HepG2 (cell line): ENCODE measurements at regions not wholly inside any gene's neighbourhood (a gene's known extent, or its start where the extent isn't known, plus 50 kb on each side); places are given as distances from the start of the nearest gene placed in this dataset.

Experiments
- ATAC-seq: fragments of 200-7000 bp; cut with Tn5 transposase; 3 replicates; pipeline ENCODE4 v1.9.1; 2020; ENCODE audit warnings: mild to moderate bottlenecking, moderate library complexity
- BruUV-seq: library from RNA; stranded (reverse); fragments of 400-500 nt; replicated peaks from 2 replicates; lab custom pipeline; 2021; lab: Mats Ljungman, UMichigan
- CTCF ChIA-PET: fragments of 300-600 bp; formaldehyde crosslinking; extraction: SDS; loops from one replicate; lab custom pipeline; 2021; ENCODE audit warnings: low total read pairs, inconsistent platforms, low intra/inter-chr PET ratio; lab: Yijun Ruan, JAX
- POLR2A ChIA-PET: fragments of 350-600 bp; sonication (Branson Sonifier 250); formaldehyde crosslinking; loops from one replicate; lab custom pipeline; 2020; ENCODE audit warnings: antibody characterized with exemption, inconsistent platforms; lab: Yijun Ruan, JAX
- DNase-seq: peaks from one replicate; pipeline ENCODE4 v3.0.0-alpha.2; 2015; ENCODE audit warnings: low spot score
- FAIRE-seq: peaks from 3 replicates; lab custom pipeline; 2011; peaks lifted over from hg19 to GRCh38; lab: Jason Lieb, UNC
- H2AFZ ChIP-seq: one replicate; pipeline ENCODE4 v1.6.1; 2011; ENCODE audit warnings: low read length, inconsistent platforms
- H3K27ac ChIP-seq: fragments of 300-600 bp; 3 replicates; pipeline ENCODE4 v1.8.0; 2011; ENCODE audit warnings: mixed run types, mild to moderate bottlenecking, mixed read lengths, low read length, inconsistent platforms; ENCODE audit not compliant: insufficient read depth; ENCODE audit errors: extremely low read length
- H3K27me3 ChIP-seq, 2 experiments: fragments of 200-600 bp in 1 of 2; 2 replicates in 1 of 2; 3 replicates in 1 of 2; pipeline versions ENCODE4 v1.6.0 to v1.8.0; 2011; ENCODE audit warnings: low read length in 2 of 2, mild to moderate bottlenecking in 2 of 2, moderate library complexity in 2 of 2, inconsistent platforms in 1 of 2; ENCODE audit not compliant: insufficient read depth in 2 of 2, control insufficient read depth in 1 of 2
- H3K36me3 ChIP-seq, 2 experiments: fragments of 200-600 bp in 1 of 2; replicated peaks in 1 of 2; 2 replicates in 1 of 2; 3 replicates in 1 of 2; pipeline versions ENCODE4 v1.5.1 to v1.8.0; 2011; ENCODE audit warnings: low read length in 2 of 2, inconsistent platforms in 1 of 2; ENCODE audit not compliant: insufficient read depth in 2 of 2, control insufficient read depth in 1 of 2
- H3K4me1 ChIP-seq: 2 replicates; pipeline ENCODE4 v1.5.1; 2012; ENCODE audit warnings: low read length, inconsistent platforms; ENCODE audit not compliant: insufficient read depth
- H3K4me2 ChIP-seq: 2 replicates; pipeline ENCODE4 v1.6.0; 2011; ENCODE audit warnings: low read depth, low read length, inconsistent platforms
- H3K4me3 ChIP-seq, 3 experiments: fragments of 200-600 bp in 1 of 3; sonication (generic), shearing (Covaris generic) in 1 of 3; replicated peaks in 1 of 3; 2 replicates each; pipeline ENCODE4 v1.5.1; 2011 to 2016; ENCODE audit warnings: low read length in 3 of 3, inconsistent platforms in 2 of 3, low read depth in 2 of 3, mild to moderate bottlenecking in 2 of 3, control low read depth in 1 of 3, mixed read lengths in 1 of 3; ENCODE audit not compliant: insufficient read depth in 1 of 3
- H3K79me2 ChIP-seq: one replicate; pipeline ENCODE4 v1.6.1; 2011; ENCODE audit warnings: low read length, inconsistent platforms; ENCODE audit not compliant: insufficient read depth
- H3K9ac ChIP-seq: 2 replicates; pipeline ENCODE4 v1.6.0; 2011; ENCODE audit warnings: mild to moderate bottlenecking, low read depth, low read length, inconsistent platforms; ENCODE audit not compliant: insufficient read depth
- H3K9me3 ChIP-seq: 2 replicates; pipeline ENCODE4 v1.5.1; 2012; ENCODE audit warnings: mild to moderate bottlenecking, low read length
- H4K20me1 ChIP-seq: 2 replicates; pipeline ENCODE4 v1.6.0; 2011; ENCODE audit warnings: inconsistent platforms, mild to moderate bottlenecking, low read length, moderate library complexity; ENCODE audit not compliant: insufficient read depth
- ATM ChIP-seq: fragments of 450-650 bp; IDR thresholded peaks from 2 replicates; pipeline ENCODE4 v1.7.1; 2017; ENCODE audit warnings: mild to moderate bottlenecking, borderline replicate concordance
- CC2D1A ChIP-seq: sonication (generic); formaldehyde crosslinking; IDR thresholded peaks from 2 replicates; pipeline ENCODE4 v1.8.1; 2023; ENCODE audit warnings: mild to moderate bottlenecking, missing genetic modification reagents
- CERS6 ChIP-seq: sonication (generic); formaldehyde crosslinking; IDR thresholded peaks from 2 replicates; pipeline ENCODE4 v1.5.0; 2020; ENCODE audit warnings: missing genetic modification reagents
- FOXM1 ChIP-seq: sonication (generic); formaldehyde crosslinking; IDR thresholded peaks from 2 replicates; pipeline ENCODE4 v1.5.0; 2020; ENCODE audit warnings: missing genetic modification reagents
- JDP2 ChIP-seq: sonication (generic); formaldehyde crosslinking; IDR thresholded peaks from 2 replicates; pipeline ENCODE4 v1.8.1; 2022; ENCODE audit warnings: missing genetic modification reagents, borderline replicate concordance
- NFIB ChIP-seq: sonication (generic); formaldehyde crosslinking; IDR thresholded peaks from 2 replicates; pipeline ENCODE4 v1.9.0; 2021; ENCODE audit warnings: missing genetic modification reagents, mild to moderate bottlenecking, borderline replicate concordance
- PRPF4 ChIP-seq: fragments of 200-400 bp; formaldehyde crosslinking; IDR thresholded peaks from 2 replicates; pipeline ENCODE4 v1.6.1; 2016; ENCODE audit warnings: low read length, low read depth; ENCODE audit not compliant: poor library complexity, severe bottlenecking
- SUZ12 ChIP-seq: fragments of 150-350 bp; IDR thresholded peaks from 2 replicates; pipeline ENCODE4 v1.6.1; 2014; ENCODE audit warnings: low read depth, low read length
- TAF15 ChIP-seq: fragments of 200-400 bp; formaldehyde crosslinking; IDR thresholded peaks from one replicate; pipeline ENCODE4 v1.6.1; 2018; ENCODE audit warnings: mild to moderate bottlenecking, low read depth, low read length; ENCODE audit not compliant: poor library complexity, severe bottlenecking
- YEATS2 ChIP-seq: sonication (generic); formaldehyde crosslinking; IDR thresholded peaks from 2 replicates; pipeline ENCODE4 v1.4.0; 2020; ENCODE audit warnings: missing genetic modification reagents, borderline replicate concordance
- ZBTB39 ChIP-seq: sonication (generic); formaldehyde crosslinking; IDR thresholded peaks from 2 replicates; pipeline ENCODE4 v1.5.0; 2020; ENCODE audit warnings: missing genetic modification reagents
- ZNF343 ChIP-seq: sonication (generic); formaldehyde crosslinking; IDR thresholded peaks from 2 replicates; pipeline ENCODE4 v1.4.0; 2020; ENCODE audit warnings: mild to moderate bottlenecking, missing genetic modification reagents
- ZNF652 ChIP-seq: IDR thresholded peaks from 2 replicates; pipeline ENCODE4 v1.6.1; 2016; ENCODE audit warnings: low read depth, borderline replicate concordance
- ZNF737 ChIP-seq: sonication (generic); formaldehyde crosslinking; IDR thresholded peaks from 2 replicates; pipeline ENCODE4 v1.5.0; 2020; ENCODE audit warnings: missing genetic modification reagents, mild to moderate bottlenecking, borderline replicate concordance
- WGBS: methylation state at CpG from one replicate; pipeline ENCODE4 v1.1.6; 2017; ENCODE audit warnings: low lambda C conversion rate; 5-methylcytosine and 5-hydroxymethylcytosine counted together
- in situ Hi-C: cut with HindIII; loops from 2 replicates; pipeline ENCODE4 v1.10.0; 2017; ENCODE audit warnings: low pct_unique_long_range_greater_than_20kb; ENCODE audit not compliant: extremely low pct_ligation_motif_present
- intact Hi-C: fragments of 100-400 bp; cut with micrococcal nuclease; formaldehyde crosslinking; loops from one replicate; pipeline ENCODE4 v1.10.0; 2022; ENCODE audit not compliant: unreplicated experiment
- TF ChIP-seq, protein P1 (sequence below): sonication (generic); formaldehyde crosslinking; IDR thresholded peaks from 2 replicates; pipeline ENCODE4 v1.4.0; 2020; ENCODE audit warnings: mild to moderate bottlenecking, missing genetic modification reagents

GRCh38 chr10:21261842-21262294 lies 263.6 kb downstream of the SKIDA1 start:
- intact Hi-C loops, result no loop called here
- no peaks in the 10 kb centered on the region for H3K9me3 ChIP-seq
- no peak for ATAC-seq
- CTCF ChIA-PET, result no interaction called here
- no peak overlapping the region for H3K4me3 ChIP-seq
- BruUV-seq, result no TSS peak
- no peaks in the 10 kb centered on the region for H3K36me3 ChIP-seq
- 0 out of 5 replicates have a peak, but pooled peaks cover 0 to 13% of the 10 kb centered on the region in 2 experiments for H3K27me3 ChIP-seq
- POLR2A ChIA-PET, result no interaction called here
- DNase-seq, result no peak
- no peak overlapping the region for H3K9ac ChIP-seq
- WGBS, result 64% methylated on average over 15 of the region's 15 CpGs
- H3K79me2 ChIP-seq, result no peaks in the 10 kb centered on the region
- H2AFZ ChIP-seq, result no peak overlapping the region
- no peaks in the 10 kb centered on the region for H4K20me1 ChIP-seq
- FAIRE-seq, result no peak
- H3K4me1 ChIP-seq, result no peaks in the 10 kb centered on the region
- H3K4me2 ChIP-seq, result no peak overlapping the region
- TF ChIP-seq ZNF737 (CRISPR knock-in tag) (no peak), JDP2 (no peak), SUZ12 (no peak), PRPF4 (no peak)
- in situ Hi-C loops, result no loop called here
- no peak overlapping the region for H3K27ac ChIP-seq

DNA sequence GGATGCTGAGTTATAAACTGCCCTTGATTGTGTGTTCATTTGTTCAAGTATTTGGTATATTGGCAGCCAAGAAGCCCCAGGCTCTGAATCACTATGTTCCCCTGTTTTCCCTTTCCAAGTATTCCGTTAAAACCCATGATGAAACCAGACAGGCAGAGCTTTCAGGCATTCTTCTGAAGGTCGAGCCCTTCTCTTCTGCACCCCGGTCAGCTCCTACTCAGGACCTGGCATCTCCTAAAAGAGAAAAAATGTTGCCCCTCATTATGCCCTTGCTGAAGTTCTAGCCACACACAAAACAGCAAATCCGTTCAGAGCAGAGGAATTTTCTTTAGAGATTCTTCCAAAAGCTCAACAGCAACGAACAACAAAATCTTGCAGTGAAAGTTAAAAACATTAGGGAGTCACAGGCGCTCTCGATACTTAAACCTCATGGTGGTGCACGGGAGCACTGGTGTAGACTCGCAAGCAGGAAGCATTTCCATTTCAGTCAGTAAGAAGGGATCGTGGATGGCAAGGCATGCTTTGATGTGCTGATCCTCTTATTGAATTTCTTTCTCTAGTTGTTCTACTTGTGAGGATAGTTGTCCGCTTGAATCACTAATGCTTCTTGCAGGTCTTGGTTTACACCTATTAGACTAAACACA lies 264.9 kb downstream of the SKIDA1 start:
- no peak for FAIRE-seq
- CTCF ChIA-PET, result no interaction called here

More for the DNA sequence above, 264.9 kb downstream of the SKIDA1 start:
- intact Hi-C loops, result no loop called here
- no peak overlapping the region for H2AFZ ChIP-seq
- H3K4me1 ChIP-seq, result no peaks in the 10 kb centered on the region
- H3K27ac ChIP-seq, result no peak overlapping the region
- H3K27me3 ChIP-seq, result 0 out of 5 replicates have a peak, but pooled peaks cover 0 to 13% of the 10 kb centered on the region in 2 experiments
- WGBS, result 23% methylated on average over 11 of the region's 11 CpGs
- no peak for TF ChIP-seq NFIB (CRISPR knock-in tag)
- no peak for TF ChIP-seq ATM
- TF ChIP-seq ZNF343 (CRISPR knock-in tag), result no peak
- TF ChIP-seq ZBTB39 (CRISPR knock-in tag), result no peak
- TF ChIP-seq TAF15, result no peak
- TF ChIP-seq YEATS2 (CRISPR knock-in tag), result no peak
- no peak for TF ChIP-seq CC2D1A
- no peak for TF ChIP-seq ZNF652 (CRISPR knock-in tag)
- TF ChIP-seq FOXM1 (CRISPR knock-in tag), result no peak
- TF ChIP-seq, protein P1, sequence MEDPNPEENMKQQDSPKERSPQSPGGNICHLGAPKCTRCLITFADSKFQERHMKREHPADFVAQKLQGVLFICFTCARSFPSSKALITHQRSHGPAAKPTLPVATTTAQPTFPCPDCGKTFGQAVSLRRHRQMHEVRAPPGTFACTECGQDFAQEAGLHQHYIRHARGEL (CRISPR knock-in tag), result no peak
- TF ChIP-seq CERS6 (CRISPR knock-in tag), result no peak
- TF ChIP-seq, all 625 proteins: peak for 0
- ATAC-seq (peak; percentile 49; the same call in 2 of the 3 replicates), DNase-seq (no peak)
- H3K9me3 ChIP-seq, result no peaks in the 10 kb centered on the region
- POLR2A ChIA-PET, result no interaction called here
- no peak overlapping the region for H3K9ac ChIP-seq
- H3K79me2 ChIP-seq, result no peaks in the 10 kb centered on the region
- BruUV-seq, result no TSS peak
- no peak overlapping the region for H3K4me2 ChIP-seq
- no peak overlapping the region for H3K4me3 ChIP-seq
- in situ Hi-C loops, result no loop called here
- H3K36me3 ChIP-seq, result no peaks in the 10 kb centered on the region
- H4K20me1 ChIP-seq, result no peaks in the 10 kb centered on the region
